HepG2 (cell line): ENCODE measurements at regions not wholly inside any gene's neighbourhood (a gene's known extent, or its start where the extent isn't known, plus 50 kb on each side); places are given as distances from the start of the nearest gene placed in this dataset.

Source experiments
- ATAC-seq: fragments of 200-7000 bp; cut with Tn5 transposase; 3 replicates; pipeline ENCODE4 v1.9.1; 2020; ENCODE audit warnings: mild to moderate bottlenecking, moderate library complexity
- BruUV-seq: library from RNA; stranded (reverse); fragments of 400-500 nt; replicated peaks from 2 replicates; lab custom pipeline; 2021; lab: Mats Ljungman, UMichigan
- CTCF ChIA-PET: fragments of 300-600 bp; formaldehyde crosslinking; extraction: SDS; loops from one replicate; lab custom pipeline; 2021; ENCODE audit warnings: low total read pairs, inconsistent platforms, low intra/inter-chr PET ratio; lab: Yijun Ruan, JAX
- POLR2A ChIA-PET: fragments of 350-600 bp; sonication (Branson Sonifier 250); formaldehyde crosslinking; loops from one replicate; lab custom pipeline; 2020; ENCODE audit warnings: antibody characterized with exemption, inconsistent platforms; lab: Yijun Ruan, JAX
- DNase-seq: peaks from one replicate; pipeline ENCODE4 v3.0.0-alpha.2; 2015; ENCODE audit warnings: low spot score
- FAIRE-seq: peaks from 3 replicates; lab custom pipeline; 2011; peaks lifted over from hg19 to GRCh38; lab: Jason Lieb, UNC
- H2AFZ ChIP-seq: one replicate; pipeline ENCODE4 v1.6.1; 2011; ENCODE audit warnings: low read length, inconsistent platforms
- H3K27ac ChIP-seq: fragments of 300-600 bp; 3 replicates; pipeline ENCODE4 v1.8.0; 2011; ENCODE audit warnings: mixed run types, mild to moderate bottlenecking, mixed read lengths, low read length, inconsistent platforms; ENCODE audit not compliant: insufficient read depth; ENCODE audit errors: extremely low read length
- H3K27me3 ChIP-seq, 2 experiments: fragments of 200-600 bp in 1 of 2; 2 replicates in 1 of 2; 3 replicates in 1 of 2; pipeline versions ENCODE4 v1.6.0 to v1.8.0; 2011; ENCODE audit warnings: low read length in 2 of 2, mild to moderate bottlenecking in 2 of 2, moderate library complexity in 2 of 2, inconsistent platforms in 1 of 2; ENCODE audit not compliant: insufficient read depth in 2 of 2, control insufficient read depth in 1 of 2
- H3K36me3 ChIP-seq, 2 experiments: fragments of 200-600 bp in 1 of 2; replicated peaks in 1 of 2; 2 replicates in 1 of 2; 3 replicates in 1 of 2; pipeline versions ENCODE4 v1.5.1 to v1.8.0; 2011; ENCODE audit warnings: low read length in 2 of 2, inconsistent platforms in 1 of 2; ENCODE audit not compliant: insufficient read depth in 2 of 2, control insufficient read depth in 1 of 2
- H3K4me1 ChIP-seq: 2 replicates; pipeline ENCODE4 v1.5.1; 2012; ENCODE audit warnings: low read length, inconsistent platforms; ENCODE audit not compliant: insufficient read depth
- H3K4me2 ChIP-seq: 2 replicates; pipeline ENCODE4 v1.6.0; 2011; ENCODE audit warnings: low read depth, low read length, inconsistent platforms
- H3K4me3 ChIP-seq, 3 experiments: fragments of 200-600 bp in 1 of 3; sonication (generic), shearing (Covaris generic) in 1 of 3; replicated peaks in 1 of 3; 2 replicates each; pipeline ENCODE4 v1.5.1; 2011 to 2016; ENCODE audit warnings: low read length in 3 of 3, inconsistent platforms in 2 of 3, low read depth in 2 of 3, mild to moderate bottlenecking in 2 of 3, control low read depth in 1 of 3, mixed read lengths in 1 of 3; ENCODE audit not compliant: insufficient read depth in 1 of 3
- H3K79me2 ChIP-seq: one replicate; pipeline ENCODE4 v1.6.1; 2011; ENCODE audit warnings: low read length, inconsistent platforms; ENCODE audit not compliant: insufficient read depth
- H3K9ac ChIP-seq: 2 replicates; pipeline ENCODE4 v1.6.0; 2011; ENCODE audit warnings: mild to moderate bottlenecking, low read depth, low read length, inconsistent platforms; ENCODE audit not compliant: insufficient read depth
- H3K9me3 ChIP-seq: 2 replicates; pipeline ENCODE4 v1.5.1; 2012; ENCODE audit warnings: mild to moderate bottlenecking, low read length
- H4K20me1 ChIP-seq: 2 replicates; pipeline ENCODE4 v1.6.0; 2011; ENCODE audit warnings: inconsistent platforms, mild to moderate bottlenecking, low read length, moderate library complexity; ENCODE audit not compliant: insufficient read depth
- RBM39 ChIP-seq: fragments of 200-400 bp; formaldehyde crosslinking; IDR thresholded peaks from one replicate; pipeline ENCODE4 v1.6.1; 2018; ENCODE audit warnings: antibody characterized with exemption, mild to moderate bottlenecking, low read depth, low read length; ENCODE audit not compliant: poor library complexity, severe bottlenecking
- RFXAP ChIP-seq: sonication (generic); formaldehyde crosslinking; IDR thresholded peaks from 2 replicates; pipeline ENCODE4 v1.4.0; 2020; ENCODE audit warnings: missing genetic modification reagents, borderline replicate concordance
- TSC22D2 ChIP-seq: sonication (generic); formaldehyde crosslinking; IDR thresholded peaks from 2 replicates; pipeline ENCODE4 v1.5.1; 2020; ENCODE audit warnings: missing genetic modification reagents, mild to moderate bottlenecking, borderline replicate concordance
- ZFY ChIP-seq: sonication (generic); formaldehyde crosslinking; IDR thresholded peaks from 2 replicates; pipeline ENCODE4 v1.4.0; 2020; ENCODE audit warnings: missing genetic modification reagents
- ZNF543 ChIP-seq: sonication (generic); formaldehyde crosslinking; IDR thresholded peaks from 2 replicates; pipeline ENCODE4 v1.4.0; 2020; ENCODE audit warnings: mild to moderate bottlenecking, missing genetic modification reagents
- ZNF7 ChIP-seq: IDR thresholded peaks from 2 replicates; pipeline ENCODE4 v1.6.1; 2016; ENCODE audit warnings: missing biosample characterization, missing genetic modification reagents
- ZNF713 ChIP-seq: sonication (generic); formaldehyde crosslinking; IDR thresholded peaks from 2 replicates; pipeline ENCODE4 v1.4.0; 2020; ENCODE audit warnings: mild to moderate bottlenecking, missing genetic modification reagents
- WGBS: methylation state at CpG from one replicate; pipeline ENCODE4 v1.1.6; 2017; ENCODE audit warnings: low lambda C conversion rate; 5-methylcytosine and 5-hydroxymethylcytosine counted together
- in situ Hi-C: cut with HindIII; loops from 2 replicates; pipeline ENCODE4 v1.10.0; 2017; ENCODE audit warnings: low pct_unique_long_range_greater_than_20kb; ENCODE audit not compliant: extremely low pct_ligation_motif_present
- intact Hi-C: fragments of 100-400 bp; cut with micrococcal nuclease; formaldehyde crosslinking; loops from one replicate; pipeline ENCODE4 v1.10.0; 2022; ENCODE audit not compliant: unreplicated experiment
- TF ChIP-seq, protein P1 (sequence below): sonication (generic); formaldehyde crosslinking; IDR thresholded peaks from 2 replicates; pipeline ENCODE4 v1.4.0; 2020; ENCODE audit warnings: missing genetic modification reagents
- TF ChIP-seq, protein P2 (sequence below): fragments of 450-650 bp; IDR thresholded peaks from 2 replicates; pipeline ENCODE4 v1.6.1; 2016
- TF ChIP-seq, protein P3 (sequence below): sonication (generic); formaldehyde crosslinking; IDR thresholded peaks from 2 replicates; pipeline ENCODE4 v1.4.0; 2020; ENCODE audit warnings: missing genetic modification reagents

DNA sequence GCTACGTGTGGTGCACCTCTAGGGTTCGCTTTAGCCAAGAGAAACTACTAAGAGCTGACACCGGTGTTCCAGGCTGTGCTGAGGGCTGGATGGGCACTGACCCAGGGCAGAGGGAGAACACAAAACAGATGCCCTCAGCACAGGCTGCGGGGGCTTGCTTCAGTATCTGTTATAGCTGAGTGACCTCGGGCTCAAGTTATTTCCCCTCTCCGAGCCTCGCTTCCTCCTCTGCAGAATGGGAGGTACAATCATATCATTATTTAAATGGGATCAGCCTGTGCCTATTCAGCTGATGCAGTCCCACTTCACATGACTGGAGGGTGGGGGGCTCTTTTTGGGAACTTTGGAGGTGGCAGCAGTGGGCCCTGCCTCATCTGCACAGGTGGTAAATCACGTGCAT is 156.1 kb upstream of the APCDD1 start:
- Histone ChIP-seq H4K20me1 (no peaks in the 10 kb centered on the region), H3K4me1 (peaks cover 8% of the 10 kb centered on the region; the same call in 1 of the 2 replicates), H3K36me3 (no peaks in the 10 kb centered on the region), H3K27ac (no peak overlapping the region), H3K9ac (no peak overlapping the region), H3K9me3 (no peaks in the 10 kb centered on the region), H3K27me3 (no peaks in the 10 kb centered on the region), H3K4me2 (no peak overlapping the region), H3K4me3 (no peak overlapping the region), H3K79me2 (no peaks in the 10 kb centered on the region), H2AFZ (no peak overlapping the region)
- in situ Hi-C loops = no loop called here
- no TSS peak for BruUV-seq
- ChIA-PET CTCF (no interaction called here), POLR2A (no interaction called here)
- ATAC-seq (no peak), FAIRE-seq (no peak), DNase-seq (no peak)
- intact Hi-C loops = no loop called here
- 39% methylated on average over 5 of the region's 8 CpGs for WGBS
- TF ChIP-seq TSC22D2 (CRISPR knock-in tag) (no peak), ZNF713 (CRISPR knock-in tag) (no peak), ZNF543 (no peak), ZFY (CRISPR knock-in tag) (no peak), RFXAP (no peak), ZNF7 (CRISPR knock-in tag) (peak; percentile 41; the same call in 1 of the 2 replicates)

DNA sequence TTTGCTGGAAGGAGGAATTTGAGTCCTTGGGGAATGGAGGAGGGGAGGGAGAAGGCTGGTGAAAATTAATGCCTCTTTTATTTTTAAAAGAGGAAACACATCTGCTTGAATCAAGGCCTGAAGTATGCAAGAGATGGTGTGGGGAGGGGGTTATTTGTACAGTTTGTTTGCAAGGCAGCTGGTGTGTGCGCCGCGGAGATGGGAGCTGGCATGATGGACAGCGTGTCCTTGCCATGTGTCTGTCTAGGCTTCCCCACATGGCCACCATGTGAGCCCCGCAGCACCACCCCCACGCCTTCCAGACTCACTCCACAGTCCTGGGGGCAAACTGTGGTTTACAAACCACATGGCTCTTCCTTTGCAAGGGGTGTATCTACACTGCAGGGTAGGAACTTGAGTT is 154.8 kb upstream of the APCDD1 start:
- Histone ChIP-seq H3K9me3 (no peaks in the 10 kb centered on the region), H3K4me1 (peaks cover 8% of the 10 kb centered on the region; the same call in 1 of the 2 replicates), H3K79me2 (no peaks in the 10 kb centered on the region), H3K4me2 (no peak overlapping the region), H3K9ac (no peak overlapping the region), H3K36me3 (no peaks in the 10 kb centered on the region), H2AFZ (no peak overlapping the region), H3K27ac (no peak overlapping the region), H3K27me3 (no peaks in the 10 kb centered on the region), H3K4me3 (no peak overlapping the region), H4K20me1 (no peaks in the 10 kb centered on the region)
- DNase-seq (no peak), ATAC-seq (no peak), FAIRE-seq (no peak)
- POLR2A ChIA-PET = no interaction called here
- intact Hi-C loops (no loop called here), in situ Hi-C loops (no loop called here)
- BruUV-seq = no TSS peak
- WGBS = 87% methylated on average over 6 of the region's 6 CpGs
- CTCF ChIA-PET = no interaction called here
- TF ChIP-seq, protein P1, sequence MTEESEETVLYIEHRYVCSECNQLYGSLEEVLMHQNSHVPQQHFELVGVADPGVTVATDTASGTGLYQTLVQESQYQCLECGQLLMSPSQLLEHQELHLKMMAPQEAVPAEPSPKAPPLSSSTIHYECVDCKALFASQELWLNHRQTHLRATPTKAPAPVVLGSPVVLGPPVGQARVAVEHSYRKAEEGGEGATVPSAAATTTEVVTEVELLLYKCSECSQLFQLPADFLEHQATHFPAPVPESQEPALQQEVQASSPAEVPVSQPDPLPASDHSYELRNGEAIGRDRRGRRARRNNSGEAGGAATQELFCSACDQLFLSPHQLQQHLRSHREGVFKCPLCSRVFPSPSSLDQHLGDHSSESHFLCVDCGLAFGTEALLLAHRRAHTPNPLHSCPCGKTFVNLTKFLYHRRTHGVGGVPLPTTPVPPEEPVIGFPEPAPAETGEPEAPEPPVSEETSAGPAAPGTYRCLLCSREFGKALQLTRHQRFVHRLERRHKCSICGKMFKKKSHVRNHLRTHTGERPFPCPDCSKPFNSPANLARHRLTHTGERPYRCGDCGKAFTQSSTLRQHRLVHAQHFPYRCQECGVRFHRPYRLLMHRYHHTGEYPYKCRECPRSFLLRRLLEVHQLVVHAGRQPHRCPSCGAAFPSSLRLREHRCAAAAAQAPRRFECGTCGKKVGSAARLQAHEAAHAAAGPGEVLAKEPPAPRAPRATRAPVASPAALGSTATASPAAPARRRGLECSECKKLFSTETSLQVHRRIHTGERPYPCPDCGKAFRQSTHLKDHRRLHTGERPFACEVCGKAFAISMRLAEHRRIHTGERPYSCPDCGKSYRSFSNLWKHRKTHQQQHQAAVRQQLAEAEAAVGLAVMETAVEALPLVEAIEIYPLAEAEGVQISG = no peak
- TF ChIP-seq RBM39 = no peak
- TF ChIP-seq, protein P2, sequence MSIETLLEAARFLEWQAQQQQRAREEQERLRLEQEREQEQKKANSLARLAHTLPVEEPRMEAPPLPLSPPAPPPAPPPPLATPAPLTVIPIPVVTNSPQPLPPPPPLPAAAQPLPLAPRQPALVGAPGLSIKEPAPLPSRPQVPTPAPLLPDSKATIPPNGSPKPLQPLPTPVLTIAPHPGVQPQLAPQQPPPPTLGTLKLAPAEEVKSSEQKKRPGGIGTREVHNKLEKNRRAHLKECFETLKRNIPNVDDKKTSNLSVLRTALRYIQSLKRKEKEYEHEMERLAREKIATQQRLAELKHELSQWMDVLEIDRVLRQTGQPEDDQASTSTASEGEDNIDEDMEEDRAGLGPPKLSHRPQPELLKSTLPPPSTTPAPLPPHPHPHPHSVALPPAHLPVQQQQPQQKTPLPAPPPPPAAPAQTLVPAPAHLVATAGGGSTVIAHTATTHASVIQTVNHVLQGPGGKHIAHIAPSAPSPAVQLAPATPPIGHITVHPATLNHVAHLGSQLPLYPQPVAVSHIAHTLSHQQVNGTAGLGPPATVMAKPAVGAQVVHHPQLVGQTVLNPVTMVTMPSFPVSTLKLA = peak; percentile 48
- TF ChIP-seq, protein P3, sequence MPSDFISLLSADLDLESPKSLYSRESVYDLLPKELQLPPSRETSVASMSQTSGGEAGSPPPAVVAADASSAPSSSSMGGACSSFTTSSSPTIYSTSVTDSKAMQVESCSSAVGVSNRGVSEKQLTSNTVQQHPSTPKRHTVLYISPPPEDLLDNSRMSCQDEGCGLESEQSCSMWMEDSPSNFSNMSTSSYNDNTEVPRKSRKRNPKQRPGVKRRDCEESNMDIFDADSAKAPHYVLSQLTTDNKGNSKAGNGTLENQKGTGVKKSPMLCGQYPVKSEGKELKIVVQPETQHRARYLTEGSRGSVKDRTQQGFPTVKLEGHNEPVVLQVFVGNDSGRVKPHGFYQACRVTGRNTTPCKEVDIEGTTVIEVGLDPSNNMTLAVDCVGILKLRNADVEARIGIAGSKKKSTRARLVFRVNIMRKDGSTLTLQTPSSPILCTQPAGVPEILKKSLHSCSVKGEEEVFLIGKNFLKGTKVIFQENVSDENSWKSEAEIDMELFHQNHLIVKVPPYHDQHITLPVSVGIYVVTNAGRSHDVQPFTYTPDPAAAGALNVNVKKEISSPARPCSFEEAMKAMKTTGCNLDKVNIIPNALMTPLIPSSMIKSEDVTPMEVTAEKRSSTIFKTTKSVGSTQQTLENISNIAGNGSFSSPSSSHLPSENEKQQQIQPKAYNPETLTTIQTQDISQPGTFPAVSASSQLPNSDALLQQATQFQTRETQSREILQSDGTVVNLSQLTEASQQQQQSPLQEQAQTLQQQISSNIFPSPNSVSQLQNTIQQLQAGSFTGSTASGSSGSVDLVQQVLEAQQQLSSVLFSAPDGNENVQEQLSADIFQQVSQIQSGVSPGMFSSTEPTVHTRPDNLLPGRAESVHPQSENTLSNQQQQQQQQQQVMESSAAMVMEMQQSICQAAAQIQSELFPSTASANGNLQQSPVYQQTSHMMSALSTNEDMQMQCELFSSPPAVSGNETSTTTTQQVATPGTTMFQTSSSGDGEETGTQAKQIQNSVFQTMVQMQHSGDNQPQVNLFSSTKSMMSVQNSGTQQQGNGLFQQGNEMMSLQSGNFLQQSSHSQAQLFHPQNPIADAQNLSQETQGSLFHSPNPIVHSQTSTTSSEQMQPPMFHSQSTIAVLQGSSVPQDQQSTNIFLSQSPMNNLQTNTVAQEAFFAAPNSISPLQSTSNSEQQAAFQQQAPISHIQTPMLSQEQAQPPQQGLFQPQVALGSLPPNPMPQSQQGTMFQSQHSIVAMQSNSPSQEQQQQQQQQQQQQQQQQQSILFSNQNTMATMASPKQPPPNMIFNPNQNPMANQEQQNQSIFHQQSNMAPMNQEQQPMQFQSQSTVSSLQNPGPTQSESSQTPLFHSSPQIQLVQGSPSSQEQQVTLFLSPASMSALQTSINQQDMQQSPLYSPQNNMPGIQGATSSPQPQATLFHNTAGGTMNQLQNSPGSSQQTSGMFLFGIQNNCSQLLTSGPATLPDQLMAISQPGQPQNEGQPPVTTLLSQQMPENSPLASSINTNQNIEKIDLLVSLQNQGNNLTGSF = no peak
